Liver (tissue), 3 donors: ENCODE measurements at regions not wholly inside any gene's neighbourhood (a gene's known extent, or its start where the extent isn't known, plus 50 kb on each side); places are given as distances from the start of the nearest gene placed in this dataset.

Experiments used
- FOXA2 ChIP-seq: IDR thresholded peaks from 2 replicates; pipeline ENCODE4 v1.6.1; 2016; ENCODE audit warnings: antibody characterized with exemption
- RAD21 ChIP-seq, 2 donors: IDR thresholded peaks; 2 replicates each; pipeline ENCODE4 v1.6.1; 2016; ENCODE audit warnings: antibody characterized with exemption in 2 of 2, mild to moderate bottlenecking in 2 of 2
- RXRA ChIP-seq, 2 donors: IDR thresholded peaks; 2 replicates each; pipeline ENCODE4 v1.6.1; 2017 to 2018; ENCODE audit warnings: antibody characterized with exemption in 2 of 2, mild to moderate bottlenecking in 1 of 2
- TAF1 ChIP-seq: conservative IDR thresholded peaks from 2 replicates; pipeline ENCODE4 v1.6.1; 2016; ENCODE audit warnings: antibody characterized with exemption, mild to moderate bottlenecking
- TF ChIP-seq, protein P1 (sequence below): fragments of 150-350 bp; IDR thresholded peaks from 2 replicates; pipeline ENCODE4 v1.5.1; 2017; ENCODE audit warnings: improper control_type of control experiment, low read depth, low read length; ENCODE audit not compliant: missing input control
- TF ChIP-seq, protein P2 (sequence below): IDR thresholded peaks from 2 replicates; pipeline ENCODE4 v1.6.1; 2016; ENCODE audit warnings: antibody characterized with exemption, mild to moderate bottlenecking
- TF ChIP-seq, protein P3 (sequence below): IDR thresholded peaks from 2 replicates; pipeline ENCODE4 v1.6.1; 2016; ENCODE audit warnings: antibody characterized with exemption
- donor health status: healthy.
- donor health status: healthy.

DNA sequence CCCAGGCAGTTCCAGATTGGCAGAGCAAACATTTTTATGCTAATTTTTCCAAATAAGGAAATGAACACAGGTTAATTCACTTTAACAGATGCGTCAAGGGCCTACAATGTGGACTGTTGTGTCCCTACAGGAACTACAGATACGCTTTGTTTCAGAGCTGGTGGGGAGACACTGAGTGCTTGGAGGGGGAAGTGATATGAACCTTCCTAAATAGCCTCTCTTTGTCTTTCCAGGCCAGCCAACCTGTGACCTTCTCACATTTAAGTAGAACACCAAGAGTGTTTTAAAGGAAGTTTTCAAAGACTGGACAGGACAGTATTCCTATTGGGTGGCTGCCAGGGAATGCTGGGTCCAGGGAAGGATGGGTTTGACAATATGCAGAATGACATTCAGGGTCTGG, 141.3 kb downstream of the ZNF664 start:
- TF ChIP-seq TAF1 (no peak), RXRA (IDR thresholded peaks at IDR 0.05) (no peak), RAD21 (IDR thresholded peaks at IDR 0.05) (no peak), FOXA2 (no peak)
- TF ChIP-seq, protein P1, sequence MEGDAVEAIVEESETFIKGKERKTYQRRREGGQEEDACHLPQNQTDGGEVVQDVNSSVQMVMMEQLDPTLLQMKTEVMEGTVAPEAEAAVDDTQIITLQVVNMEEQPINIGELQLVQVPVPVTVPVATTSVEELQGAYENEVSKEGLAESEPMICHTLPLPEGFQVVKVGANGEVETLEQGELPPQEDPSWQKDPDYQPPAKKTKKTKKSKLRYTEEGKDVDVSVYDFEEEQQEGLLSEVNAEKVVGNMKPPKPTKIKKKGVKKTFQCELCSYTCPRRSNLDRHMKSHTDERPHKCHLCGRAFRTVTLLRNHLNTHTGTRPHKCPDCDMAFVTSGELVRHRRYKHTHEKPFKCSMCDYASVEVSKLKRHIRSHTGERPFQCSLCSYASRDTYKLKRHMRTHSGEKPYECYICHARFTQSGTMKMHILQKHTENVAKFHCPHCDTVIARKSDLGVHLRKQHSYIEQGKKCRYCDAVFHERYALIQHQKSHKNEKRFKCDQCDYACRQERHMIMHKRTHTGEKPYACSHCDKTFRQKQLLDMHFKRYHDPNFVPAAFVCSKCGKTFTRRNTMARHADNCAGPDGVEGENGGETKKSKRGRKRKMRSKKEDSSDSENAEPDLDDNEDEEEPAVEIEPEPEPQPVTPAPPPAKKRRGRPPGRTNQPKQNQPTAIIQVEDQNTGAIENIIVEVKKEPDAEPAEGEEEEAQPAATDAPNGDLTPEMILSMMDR = no peak
- TF ChIP-seq, protein P2, sequence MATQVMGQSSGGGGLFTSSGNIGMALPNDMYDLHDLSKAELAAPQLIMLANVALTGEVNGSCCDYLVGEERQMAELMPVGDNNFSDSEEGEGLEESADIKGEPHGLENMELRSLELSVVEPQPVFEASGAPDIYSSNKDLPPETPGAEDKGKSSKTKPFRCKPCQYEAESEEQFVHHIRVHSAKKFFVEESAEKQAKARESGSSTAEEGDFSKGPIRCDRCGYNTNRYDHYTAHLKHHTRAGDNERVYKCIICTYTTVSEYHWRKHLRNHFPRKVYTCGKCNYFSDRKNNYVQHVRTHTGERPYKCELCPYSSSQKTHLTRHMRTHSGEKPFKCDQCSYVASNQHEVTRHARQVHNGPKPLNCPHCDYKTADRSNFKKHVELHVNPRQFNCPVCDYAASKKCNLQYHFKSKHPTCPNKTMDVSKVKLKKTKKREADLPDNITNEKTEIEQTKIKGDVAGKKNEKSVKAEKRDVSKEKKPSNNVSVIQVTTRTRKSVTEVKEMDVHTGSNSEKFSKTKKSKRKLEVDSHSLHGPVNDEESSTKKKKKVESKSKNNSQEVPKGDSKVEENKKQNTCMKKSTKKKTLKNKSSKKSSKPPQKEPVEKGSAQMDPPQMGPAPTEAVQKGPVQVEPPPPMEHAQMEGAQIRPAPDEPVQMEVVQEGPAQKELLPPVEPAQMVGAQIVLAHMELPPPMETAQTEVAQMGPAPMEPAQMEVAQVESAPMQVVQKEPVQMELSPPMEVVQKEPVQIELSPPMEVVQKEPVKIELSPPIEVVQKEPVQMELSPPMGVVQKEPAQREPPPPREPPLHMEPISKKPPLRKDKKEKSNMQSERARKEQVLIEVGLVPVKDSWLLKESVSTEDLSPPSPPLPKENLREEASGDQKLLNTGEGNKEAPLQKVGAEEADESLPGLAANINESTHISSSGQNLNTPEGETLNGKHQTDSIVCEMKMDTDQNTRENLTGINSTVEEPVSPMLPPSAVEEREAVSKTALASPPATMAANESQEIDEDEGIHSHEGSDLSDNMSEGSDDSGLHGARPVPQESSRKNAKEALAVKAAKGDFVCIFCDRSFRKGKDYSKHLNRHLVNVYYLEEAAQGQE = no peak
- TF ChIP-seq, protein P3, sequence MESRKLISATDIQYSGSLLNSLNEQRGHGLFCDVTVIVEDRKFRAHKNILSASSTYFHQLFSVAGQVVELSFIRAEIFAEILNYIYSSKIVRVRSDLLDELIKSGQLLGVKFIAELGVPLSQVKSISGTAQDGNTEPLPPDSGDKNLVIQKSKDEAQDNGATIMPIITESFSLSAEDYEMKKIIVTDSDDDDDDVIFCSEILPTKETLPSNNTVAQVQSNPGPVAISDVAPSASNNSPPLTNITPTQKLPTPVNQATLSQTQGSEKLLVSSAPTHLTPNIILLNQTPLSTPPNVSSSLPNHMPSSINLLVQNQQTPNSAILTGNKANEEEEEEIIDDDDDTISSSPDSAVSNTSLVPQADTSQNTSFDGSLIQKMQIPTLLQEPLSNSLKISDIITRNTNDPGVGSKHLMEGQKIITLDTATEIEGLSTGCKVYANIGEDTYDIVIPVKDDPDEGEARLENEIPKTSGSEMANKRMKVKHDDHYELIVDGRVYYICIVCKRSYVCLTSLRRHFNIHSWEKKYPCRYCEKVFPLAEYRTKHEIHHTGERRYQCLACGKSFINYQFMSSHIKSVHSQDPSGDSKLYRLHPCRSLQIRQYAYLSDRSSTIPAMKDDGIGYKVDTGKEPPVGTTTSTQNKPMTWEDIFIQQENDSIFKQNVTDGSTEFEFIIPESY = no peak
